T-cell (primary cell): ENCODE measurements at regions not wholly inside any gene's neighbourhood (a gene's known extent, or its start where the extent isn't known, plus 50 kb on each side); places are given as distances from the start of the nearest gene placed in this dataset.

Source experiments
- ATAC-seq, 4 experiments: fragments of 200-7000 bp in 3 of 4; fragments of 150-1000 bp in 1 of 4; cut with Tn5 transposase; replicated peaks in 1 of 4; 1 replicate in 3 of 4; 2 replicates in 1 of 4; pipeline ENCODE4 v1.10.0; 2021; ENCODE audit warnings: moderate library complexity in 3 of 4, mild to moderate bottlenecking in 2 of 4, moderate number of reproducible peaks in 1 of 4
- CTCF ChIA-PET, 2 donors: fragments of 300-600 bp; sonication (Branson Sonifier 250); formaldehyde crosslinking; loops; one replicate each; lab custom pipeline; 2022; ENCODE audit warnings: antibody characterized with exemption in 2 of 2; lab: Charles Lee
- POLR2A ChIA-PET, 2 donors: fragments of 300-600 bp; sonication (Branson Sonifier 250); formaldehyde crosslinking; loops; one replicate each; lab custom pipeline; 2022; ENCODE audit warnings: antibody characterized with exemption in 2 of 2; lab: Charles Lee
- DNase-seq, 35 experiments: peaks; one replicate each; pipeline versions ENCODE4 v3.0.0 to v3.0.0-alpha.2; 2013 to 2023
- H3K27ac ChIP-seq: one replicate; pipeline ENCODE4 v1.5.1; 2013; ENCODE audit warnings: low read length
- H3K27me3 ChIP-seq, 2 experiments: replicated peaks in 1 of 2; 1 replicate in 1 of 2; 2 replicates in 1 of 2; pipeline versions ENCODE4 v1.6.1 to v1.7.0; 2013; ENCODE audit warnings: low read length in 1 of 2, mixed read lengths in 1 of 2; ENCODE audit not compliant: control insufficient read depth in 2 of 2, insufficient read depth in 2 of 2; ENCODE audit errors: extremely low read depth in 1 of 2
- H3K36me3 ChIP-seq, 2 donors: 1 replicate in 1 of 2; 2 replicates in 1 of 2; pipeline versions ENCODE4 v1.6.1 to v1.7.0; 2013; ENCODE audit warnings: low read length in 1 of 2; ENCODE audit not compliant: control insufficient read depth in 2 of 2, insufficient read depth in 1 of 2; ENCODE audit errors: extremely low read depth in 1 of 2
- H3K4me1 ChIP-seq, 2 experiments: 1 replicate in 1 of 2; 2 replicates in 1 of 2; pipeline versions ENCODE4 v1.6.1 to v1.7.0; 2013; ENCODE audit warnings: low read length in 2 of 2, mixed read lengths in 1 of 2; ENCODE audit not compliant: insufficient read depth in 2 of 2, control insufficient read depth in 1 of 2; ENCODE audit errors: extremely low read depth in 1 of 2
- H3K4me3 ChIP-seq, 2 donors: 1 replicate in 1 of 2; 2 replicates in 1 of 2; pipeline versions ENCODE4 v1.5.1 to v1.7.0; 2013; ENCODE audit warnings: mild to moderate bottlenecking in 2 of 2, low read length in 1 of 2, moderate library complexity in 1 of 2; ENCODE audit not compliant: control insufficient read depth in 1 of 2; ENCODE audit errors: extremely low read depth in 1 of 2
- H3K9me3 ChIP-seq: 2 replicates; pipeline ENCODE4 v1.7.0; 2013
- H3K27ac Mint-ChIP-seq, 2 donors: one replicate each; pipeline ENCODE4 v1.8.0; 2020 to 2021; ENCODE audit warnings: mild to moderate bottlenecking in 2 of 2, mixed read lengths in 2 of 2
- H3K27me3 Mint-ChIP-seq, 2 donors: one replicate each; pipeline ENCODE4 v1.8.0; 2021 to 2022; ENCODE audit warnings: mixed read lengths in 2 of 2
- H3K36me3 Mint-ChIP-seq: one replicate; pipeline ENCODE4 v1.8.0; 2021; ENCODE audit warnings: mixed read lengths
- H3K4me1 Mint-ChIP-seq, 3 donors: one replicate each; pipeline ENCODE4 v1.8.0; 2020 to 2022; ENCODE audit warnings: mixed read lengths in 3 of 3, mild to moderate bottlenecking in 1 of 3
- H3K4me3 Mint-ChIP-seq, 3 donors: one replicate each; pipeline ENCODE4 v1.8.0; 2020 to 2022; ENCODE audit warnings: mild to moderate bottlenecking in 3 of 3, mixed read lengths in 3 of 3, moderate library complexity in 3 of 3
- H3K9me3 Mint-ChIP-seq, 3 donors: one replicate each; pipeline ENCODE4 v1.8.0; 2020 to 2022; ENCODE audit warnings: mixed read lengths in 3 of 3
- WGBS: methylation state at CpG from one replicate; pipeline ENCODE4 v1.1.5; 2013; ENCODE audit warnings: missing lambda C conversion rate; ENCODE audit not compliant: insufficient coverage; 5-methylcytosine and 5-hydroxymethylcytosine counted together

DNA sequence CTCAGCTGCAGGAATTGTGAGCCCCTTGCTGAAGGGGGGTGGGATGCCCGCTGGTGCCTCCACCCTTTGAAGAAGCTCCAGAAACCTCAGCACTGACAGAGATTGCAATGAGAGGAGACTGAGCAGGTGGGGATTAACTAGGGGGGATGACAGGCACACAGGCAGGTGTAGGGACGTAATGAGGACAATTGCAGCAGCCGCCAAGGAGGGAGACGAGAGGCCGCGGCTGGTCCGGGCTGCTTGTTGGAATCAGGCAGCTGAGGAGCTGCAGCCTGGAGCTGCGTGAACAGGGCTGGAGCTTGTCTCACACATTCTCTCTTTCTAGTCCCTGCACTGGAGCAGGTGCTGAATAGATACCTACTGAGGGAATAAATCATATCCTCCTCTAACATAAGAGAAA, 122.0 kb upstream of the TCERG1L start:
- Histone ChIP-seq H3K27ac (no peak overlapping the region), H3K4me3 (no peak overlapping the region), H3K9me3 (no peaks in the 10 kb centered on the region), H3K27me3 (peaks cover 0 to 18% of the 10 kb centered on the region in 2 experiments), H3K4me1 (no peaks in the 10 kb centered on the region), H3K36me3 (no peaks in the 10 kb centered on the region)
- Mint-ChIP-seq H3K27me3 (peaks cover 9 to 10% of the 10 kb centered on the region in 2 donors), H3K36me3 (no peaks in the 10 kb centered on the region), H3K27ac (no peak overlapping the region), H3K4me3 (no peak overlapping the region), H3K4me1 (no peaks in the 10 kb centered on the region), H3K9me3 (no peaks in the 10 kb centered on the region)
- WGBS: 83% methylated on average over 1 of the region's 8 CpGs
- DNase-seq: no peak
- ChIA-PET POLR2A (interaction anchor here in 1 of 2 donors (0.6 kb wide), 1 partner anchor 36 kb away, joined by 5 read pairs; no protein-coding TSS in a partner anchor), CTCF (no interaction called here)
- no peak for ATAC-seq

DNA sequence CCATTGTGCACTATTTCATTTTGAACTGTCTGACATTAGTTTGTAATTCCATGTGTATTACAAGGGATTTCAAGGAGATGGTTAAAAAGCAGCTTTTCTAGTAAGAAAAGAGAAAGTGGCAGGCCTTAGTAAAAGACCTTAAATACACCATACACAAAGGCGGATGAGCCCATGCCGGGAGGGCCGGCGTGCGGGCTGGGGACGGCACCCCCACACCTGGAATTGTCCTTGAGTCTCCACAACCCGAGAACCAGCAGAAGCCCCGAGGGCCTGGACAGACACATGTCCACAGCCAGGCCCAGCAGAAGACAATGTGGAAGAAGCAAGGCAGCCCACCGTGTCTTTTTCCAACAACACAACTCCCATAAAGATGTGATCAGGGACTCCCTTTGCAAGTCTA, 123.7 kb upstream of the TCERG1L start:
- CTCF ChIA-PET: no interaction called here
- POLR2A ChIA-PET: interaction anchor here in 1 of 2 donors (0.6 kb wide), 1 partner anchor 1954 kb away, joined by 3 read pairs; no protein-coding TSS in a partner anchor
- no peaks in the 10 kb centered on the region for H3K36me3 Mint-ChIP-seq
- H3K27me3 Mint-ChIP-seq: peaks cover 13 to 14% of the 10 kb centered on the region in 2 donors
- Histone ChIP-seq H3K27ac (no peak overlapping the region), H3K27me3 (peaks cover 0 to 19% of the 10 kb centered on the region in 2 experiments), H3K4me3 (no peak overlapping the region), H3K9me3 (no peaks in the 10 kb centered on the region), H3K36me3 (no peaks in the 10 kb centered on the region), H3K4me1 (no peaks in the 10 kb centered on the region)
- no peaks in the 10 kb centered on the region for H3K9me3 Mint-ChIP-seq
- DNase-seq (no peak), ATAC-seq (no peak)
- no peak overlapping the region for H3K4me3 Mint-ChIP-seq
- H3K27ac Mint-ChIP-seq: no peak overlapping the region
- no peaks in the 10 kb centered on the region for H3K4me1 Mint-ChIP-seq
- WGBS: 27% methylated on average over 2 of the region's 9 CpGs

DNA sequence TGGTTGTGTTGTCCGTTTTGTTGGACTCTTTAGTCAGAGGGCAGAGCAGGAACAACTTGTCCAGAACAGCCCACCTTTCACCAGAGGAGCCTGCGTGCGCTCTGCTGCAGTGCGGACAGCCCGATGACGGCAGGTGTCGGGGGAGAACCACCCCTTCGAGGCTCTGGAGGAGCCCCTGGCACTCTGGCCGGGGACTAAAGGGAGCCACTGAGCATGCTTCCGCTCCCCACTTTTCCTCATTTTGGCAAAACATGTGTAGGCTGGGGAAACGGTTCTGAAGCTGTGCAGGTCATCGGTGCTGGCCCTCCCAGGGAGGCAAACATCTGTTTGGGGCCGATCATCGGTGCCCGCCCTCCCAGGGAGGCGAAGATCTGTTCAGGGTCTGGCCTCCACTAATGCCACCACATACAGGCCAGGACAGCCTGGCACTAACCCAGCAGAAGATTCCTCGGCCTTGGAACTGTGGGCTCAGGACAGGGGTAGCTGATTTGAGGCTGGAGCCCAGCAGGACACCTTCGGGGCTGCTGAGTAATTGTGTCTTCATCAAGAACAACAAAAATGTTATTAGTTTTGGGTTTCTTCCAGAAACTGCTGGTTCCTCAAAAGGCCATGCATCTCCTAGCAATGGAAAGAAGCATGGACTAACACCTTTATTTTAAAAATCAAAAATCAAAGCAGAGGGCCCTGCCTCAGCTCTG, 124.4 kb upstream of the TCERG1L start:
- no peak overlapping the region for H3K27ac ChIP-seq
- H3K4me3 Mint-ChIP-seq: no peak overlapping the region
- ATAC-seq: no peak
- H3K27ac Mint-ChIP-seq: no peak overlapping the region
- ChIA-PET POLR2A (interaction anchor here in 1 of 2 donors (0.6 kb wide), 1 partner anchor 1953 kb away, joined by 3 read pairs; no protein-coding TSS in a partner anchor), CTCF (no interaction called here)
- 88% methylated on average over 9 of the region's 18 CpGs for WGBS
- no peaks in the 10 kb centered on the region for H3K9me3 Mint-ChIP-seq
- no peaks in the 10 kb centered on the region for H3K4me1 Mint-ChIP-seq
- peaks cover 0 to 23% of the 10 kb centered on the region in 2 experiments for H3K27me3 ChIP-seq
- no peaks in the 10 kb centered on the region for H3K9me3 ChIP-seq
- peaks cover 12 to 13% of the 10 kb centered on the region in 2 donors for H3K27me3 Mint-ChIP-seq
- DNase-seq: no peak
- H3K36me3 Mint-ChIP-seq: no peaks in the 10 kb centered on the region
- H3K4me1 ChIP-seq: no peaks in the 10 kb centered on the region
- H3K36me3 ChIP-seq: no peaks in the 10 kb centered on the region
- H3K4me3 ChIP-seq: no peak overlapping the region

DNA sequence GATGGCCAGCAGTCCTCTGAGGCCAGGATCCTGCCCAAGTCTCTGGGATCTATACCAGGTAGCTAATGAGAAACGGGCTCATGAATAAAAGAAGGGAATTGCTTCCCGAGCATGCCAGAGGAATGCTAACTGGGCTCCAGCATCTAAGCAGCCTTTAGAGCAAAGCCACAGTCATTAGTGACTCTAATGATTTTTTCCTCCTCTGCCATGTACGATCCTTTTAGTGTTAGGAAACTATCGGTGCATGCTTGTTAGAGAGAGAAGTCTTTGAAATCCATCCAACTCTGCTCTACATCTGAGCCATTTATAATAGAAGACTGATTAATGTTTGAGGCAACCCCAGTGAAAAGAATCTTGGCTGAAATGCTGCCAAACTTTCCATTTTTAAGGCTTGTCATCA, 124.9 kb upstream of the TCERG1L start:
- Histone ChIP-seq H3K4me3 (no peak overlapping the region), H3K27me3 (peaks cover 0 to 28% of the 10 kb centered on the region in 2 experiments), H3K36me3 (no peaks in the 10 kb centered on the region), H3K9me3 (no peaks in the 10 kb centered on the region), H3K4me1 (no peaks in the 10 kb centered on the region), H3K27ac (no peak overlapping the region)
- H3K36me3 Mint-ChIP-seq: no peaks in the 10 kb centered on the region
- H3K4me3 Mint-ChIP-seq: no peak overlapping the region
- H3K27ac Mint-ChIP-seq: no peak overlapping the region
- DNase-seq: no peak
- ChIA-PET POLR2A (no interaction called here), CTCF (no interaction called here)
- no CpG with 5 or more reads among the region's 4 CpGs for WGBS
- peaks cover 16 to 18% of the 10 kb centered on the region in 2 donors for H3K27me3 Mint-ChIP-seq
- ATAC-seq: no peak
- no peaks in the 10 kb centered on the region for H3K4me1 Mint-ChIP-seq
- H3K9me3 Mint-ChIP-seq: no peaks in the 10 kb centered on the region

DNA sequence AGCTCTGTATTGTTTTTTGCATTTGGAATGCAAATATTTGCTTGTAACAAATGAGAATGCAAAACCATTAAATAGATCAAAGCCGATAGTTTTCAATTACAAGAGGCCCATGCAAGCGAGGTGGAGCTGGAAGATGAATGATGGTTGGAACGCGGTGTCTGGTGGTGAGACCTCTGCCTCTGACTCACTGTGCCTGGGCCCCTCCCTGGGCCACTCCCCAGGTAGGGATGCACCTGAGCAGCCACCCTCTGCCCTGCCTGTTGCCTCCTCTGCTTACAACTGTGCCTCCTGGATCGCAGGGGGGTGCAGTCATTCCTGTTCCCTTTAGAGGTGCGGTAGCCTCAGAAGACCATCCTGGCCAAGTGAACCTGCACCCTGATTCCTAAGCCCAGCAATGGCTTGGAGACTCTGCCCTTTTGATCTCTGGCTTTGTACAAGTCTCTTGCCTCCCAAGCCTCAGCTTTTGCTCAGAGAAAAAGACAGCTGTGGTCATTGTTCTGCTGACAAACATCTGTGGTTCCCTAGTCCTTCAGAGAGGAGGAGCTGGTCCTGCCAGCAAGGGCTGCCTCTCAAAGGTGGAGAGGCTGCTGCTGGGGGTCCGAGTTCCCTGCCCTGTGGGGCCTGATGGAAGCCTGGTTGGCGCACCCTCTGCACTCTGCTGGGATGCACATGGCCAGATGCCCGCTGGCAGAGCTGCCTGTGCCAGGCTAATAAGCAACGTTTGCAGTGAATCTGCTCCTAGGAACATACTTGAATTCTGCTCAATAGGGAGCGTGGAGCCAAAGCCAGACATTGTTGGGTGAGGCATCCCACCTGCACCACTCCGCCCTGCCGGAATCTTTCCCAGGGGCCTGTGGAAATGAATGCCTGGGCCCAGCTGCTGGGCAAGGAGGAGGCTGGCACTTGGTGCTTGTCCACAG, 126.3 kb upstream of the TCERG1L start:
- ChIA-PET POLR2A (no interaction called here), CTCF (no interaction called here)
- no peaks in the 10 kb centered on the region for H3K36me3 ChIP-seq
- H3K4me1 Mint-ChIP-seq: no peaks in the 10 kb centered on the region
- no peaks in the 10 kb centered on the region for H3K4me1 ChIP-seq
- H3K27ac ChIP-seq: no peak overlapping the region
- H3K36me3 Mint-ChIP-seq: no peaks in the 10 kb centered on the region
- 82% methylated on average over 13 of the region's 13 CpGs for whole genome bisulfite sequencing
- no peaks in the 10 kb centered on the region for H3K9me3 Mint-ChIP-seq
- peaks cover 10 to 19% of the 10 kb centered on the region in 2 donors for H3K27me3 Mint-ChIP-seq
- H3K27ac Mint-ChIP-seq: no peak overlapping the region
- DNase-seq: no peak
- ATAC-seq: no peak
- no peak overlapping the region for H3K4me3 Mint-ChIP-seq
- H3K4me3 ChIP-seq: no peak overlapping the region
- H3K27me3 ChIP-seq: peaks cover 0 to 33% of the 10 kb centered on the region in 2 experiments
- H3K9me3 ChIP-seq: no peaks in the 10 kb centered on the region

DNA sequence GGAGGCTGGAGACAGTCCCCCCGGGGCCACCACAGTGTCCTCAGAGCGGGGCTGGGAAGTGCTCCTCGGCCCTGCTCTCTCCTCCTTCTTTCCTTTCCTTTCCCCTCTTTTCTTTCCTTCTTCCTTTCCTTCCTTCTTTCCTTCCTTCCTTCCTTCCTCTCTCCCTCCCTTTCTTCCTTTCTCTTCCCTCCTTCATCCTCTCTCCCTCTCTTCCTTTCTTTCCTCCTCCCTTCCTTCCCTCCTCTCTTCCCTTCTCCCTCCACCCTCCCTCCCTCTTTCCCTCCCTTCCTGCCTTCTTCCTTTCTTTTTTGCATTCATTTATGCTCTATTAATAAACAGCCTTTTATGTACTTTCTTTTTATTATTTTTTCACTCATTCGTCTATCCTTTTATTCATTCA, 127.1 kb upstream of the TCERG1L start:
- H3K27me3 Mint-ChIP-seq: peaks cover 10 to 19% of the 10 kb centered on the region in 2 donors
- H3K9me3 Mint-ChIP-seq: no peaks in the 10 kb centered on the region
- no peaks in the 10 kb centered on the region for H3K4me1 Mint-ChIP-seq
- H3K4me3 ChIP-seq: no peak overlapping the region
- CTCF ChIA-PET: no interaction called here
- POLR2A ChIA-PET: no interaction called here
- ATAC-seq (no peak), DNase-seq (no peak)
- H3K36me3 ChIP-seq: no peaks in the 10 kb centered on the region
- WGBS: 67% methylated on average over 4 of the region's 4 CpGs
- no peak overlapping the region for H3K4me3 Mint-ChIP-seq
- no peak overlapping the region for H3K27ac Mint-ChIP-seq
- no peaks in the 10 kb centered on the region for H3K4me1 ChIP-seq
- H3K9me3 ChIP-seq: no peaks in the 10 kb centered on the region
- no peak overlapping the region for H3K27ac ChIP-seq
- no peaks in the 10 kb centered on the region for H3K36me3 Mint-ChIP-seq
- H3K27me3 ChIP-seq: peaks cover 0 to 34% of the 10 kb centered on the region in 2 experiments
